ENCODE measurements at regions not wholly inside any gene's neighbourhood (a gene's known extent, or its start where the extent isn't known, plus 50 kb on each side); places are given as distances from the start of the nearest gene placed in this dataset.
"Not testable (repeated sequence)": the region's sequence is repeated elsewhere in the genome, so short reads cannot be mapped to it uniquely, and the experiment has no call there.

- intact Hi-C loops (cut with micrococcal nuclease); H3K4me1 Mint-ChIP-seq (ENCODE audit: low read depth); H3K27me3 Mint-ChIP-seq; H3K9me3 Mint-ChIP-seq; H3K27ac Mint-ChIP-seq; POLR2A ChIA-PET; H3K36me3 Mint-ChIP-seq; DNase-seq: not testable (repeated sequence)
- peak overlapping the region; percentile 45 for H3K4me3 Mint-ChIP-seq
- CTCF ChIA-PET = interaction anchor here (0.9 kb wide), 1 partner anchor 8 kb away, joined by 4 read pairs; no protein-coding TSS in a partner anchor
Observed at GRCh38 chr13:50185769-50186763, 170.8 kb downstream of the KCNRG start.

DNA sequence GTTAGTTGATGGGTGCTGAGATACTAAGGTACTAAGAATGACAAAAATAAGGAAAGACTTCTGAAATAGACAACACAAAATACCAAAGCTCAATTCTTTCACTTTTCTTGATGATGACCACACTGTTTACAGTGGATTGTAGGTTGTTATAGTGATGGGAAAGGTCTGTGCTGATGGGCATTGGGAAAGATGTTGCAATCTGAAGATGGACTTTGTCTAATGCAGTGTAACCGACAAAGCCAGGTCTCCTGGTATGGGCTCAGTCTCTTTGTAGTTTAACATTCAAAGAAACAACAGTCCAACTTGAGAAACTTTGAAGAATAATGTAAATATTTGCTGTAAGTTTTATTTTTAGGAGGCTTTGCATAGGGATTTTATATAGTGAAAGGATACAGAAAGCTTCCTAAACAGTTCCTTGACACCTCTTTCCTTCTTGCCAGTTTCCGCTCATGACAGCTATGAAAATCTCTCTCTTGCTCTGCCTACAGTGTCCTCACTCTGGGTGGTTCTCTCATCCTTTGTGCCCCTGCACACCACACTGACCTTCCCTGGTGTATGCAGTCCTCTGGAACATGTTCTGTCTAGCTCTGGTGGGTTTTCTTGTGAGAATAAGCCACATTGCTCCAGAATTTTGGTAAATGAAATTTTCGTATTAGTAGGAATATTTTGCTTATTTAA, 172.2 kb downstream of the KCNRG start:
- CTCF ChIA-PET = interaction anchor here (0.9 kb wide), 1 partner anchor 10 kb away, joined by 4 read pairs; no protein-coding TSS in a partner anchor
- H3K4me1 Mint-ChIP-seq (ENCODE audit: low read depth) = peaks cover 15% of the 10 kb centered on the region
- H3K9me3 Mint-ChIP-seq = no peaks in the 10 kb centered on the region
- H3K27ac Mint-ChIP-seq = no peak overlapping the region
- no peaks in the 10 kb centered on the region for H3K36me3 Mint-ChIP-seq
- H3K4me3 Mint-ChIP-seq = no peak overlapping the region
- peaks cover 4% of the 10 kb centered on the region for H3K27me3 Mint-ChIP-seq
- no peak for DNase-seq
- POLR2A ChIA-PET = no interaction called here
- intact Hi-C loops (cut with micrococcal nuclease) = no loop called here

DNA sequence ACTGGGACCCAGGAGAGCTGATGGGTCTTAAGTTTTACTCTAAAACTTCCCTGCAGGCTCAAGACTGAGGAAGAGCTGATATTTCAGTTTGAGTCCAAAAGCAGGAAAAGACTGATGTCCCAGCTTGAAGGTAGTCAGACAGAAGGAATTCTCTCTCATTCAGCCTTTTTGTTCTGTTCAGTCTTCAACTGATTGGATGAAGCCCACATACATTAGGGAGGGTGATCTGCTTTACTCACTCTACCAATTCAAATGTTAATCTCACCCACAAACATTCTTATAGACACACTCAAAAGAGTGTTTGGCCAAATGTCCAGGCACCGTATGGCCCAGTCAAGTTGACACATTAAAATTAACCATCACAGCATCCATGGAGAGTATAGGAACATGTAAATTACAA, 173.5 kb downstream of the KCNRG start:
- Mint-ChIP-seq H3K9me3 (no peaks in the 10 kb centered on the region), H3K4me3 (no peak overlapping the region), H3K4me1 (ENCODE audit: low read depth) (peaks cover 16% of the 10 kb centered on the region), H3K36me3 (no peaks in the 10 kb centered on the region), H3K27ac (no peak overlapping the region), H3K27me3 (peaks cover 4% of the 10 kb centered on the region)
- ChIA-PET CTCF (interaction anchor here (0.8 to 1.3 kb wide), 3 partner anchors 21 to 612 kb away, joined by 3 to 4 read pairs (median 3); no protein-coding TSS in a partner anchor), POLR2A (no interaction called here)
- intact Hi-C loops (cut with micrococcal nuclease) = no loop called here
- no peak for DNase-seq

DNA sequence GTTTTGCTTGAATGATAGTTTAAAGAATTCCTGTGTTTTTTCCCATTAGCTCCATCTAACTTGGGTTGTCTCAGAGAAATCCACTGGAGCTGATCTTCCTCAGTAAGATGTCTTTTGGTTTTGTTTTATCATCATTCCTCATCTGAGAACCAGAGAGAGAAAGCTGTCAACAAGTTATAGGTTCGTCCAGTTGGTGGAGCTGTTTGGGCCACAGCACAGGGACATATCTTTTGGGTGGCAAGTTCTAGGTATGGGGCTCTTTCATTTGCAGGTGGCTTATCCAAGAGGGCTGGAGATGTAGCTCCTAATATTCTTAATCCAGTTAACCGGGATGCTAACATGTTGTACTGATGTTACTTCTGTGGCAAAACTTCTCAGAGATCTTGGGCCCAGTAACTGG, 174.2 kb downstream of the KCNRG start:
- ChIA-PET CTCF (interaction anchor here (0.8 to 1.3 kb wide), 4 partner anchors 22 to 611 kb away, joined by 3 to 4 read pairs (median 3); no protein-coding TSS in a partner anchor), POLR2A (no interaction called here)
- H3K9me3 Mint-ChIP-seq = no peaks in the 10 kb centered on the region
- H3K4me3 Mint-ChIP-seq = no peak overlapping the region
- no peak overlapping the region for H3K27ac Mint-ChIP-seq
- intact Hi-C loops (cut with micrococcal nuclease) = no loop called here
- peaks cover 4% of the 10 kb centered on the region for H3K27me3 Mint-ChIP-seq
- H3K36me3 Mint-ChIP-seq = no peaks in the 10 kb centered on the region
- H3K4me1 Mint-ChIP-seq (ENCODE audit: low read depth) = peaks cover 16% of the 10 kb centered on the region
- no peak for DNase-seq

DNA sequence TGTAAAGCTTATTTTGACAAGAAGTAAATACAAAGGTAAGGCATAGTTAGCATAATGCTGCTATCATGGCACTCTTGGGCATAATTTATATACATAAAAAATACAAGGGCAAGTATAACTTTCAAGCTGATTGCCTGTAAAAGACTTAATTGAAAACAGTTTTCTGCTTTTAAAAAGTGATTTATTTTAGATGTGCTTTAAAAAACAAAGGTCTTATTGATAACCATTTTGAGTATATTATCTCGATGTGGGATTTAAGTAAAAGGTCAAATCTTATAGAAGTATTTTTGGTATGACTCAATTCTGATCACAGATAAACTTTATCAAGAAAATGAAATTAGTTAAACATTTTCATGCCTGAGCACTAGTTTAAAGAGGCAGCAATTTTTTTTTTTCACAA, 175.8 kb downstream of the KCNRG start:
- POLR2A ChIA-PET = interaction anchor here (0.6 to 0.8 kb wide), 2 partner anchors 56 to 68 kb away, joined by 3 to 4 read pairs; no protein-coding TSS in a partner anchor
- peaks cover 16% of the 10 kb centered on the region for H3K4me1 Mint-ChIP-seq (ENCODE audit: low read depth)
- intact Hi-C loops (cut with micrococcal nuclease) = no loop called here

DNA sequence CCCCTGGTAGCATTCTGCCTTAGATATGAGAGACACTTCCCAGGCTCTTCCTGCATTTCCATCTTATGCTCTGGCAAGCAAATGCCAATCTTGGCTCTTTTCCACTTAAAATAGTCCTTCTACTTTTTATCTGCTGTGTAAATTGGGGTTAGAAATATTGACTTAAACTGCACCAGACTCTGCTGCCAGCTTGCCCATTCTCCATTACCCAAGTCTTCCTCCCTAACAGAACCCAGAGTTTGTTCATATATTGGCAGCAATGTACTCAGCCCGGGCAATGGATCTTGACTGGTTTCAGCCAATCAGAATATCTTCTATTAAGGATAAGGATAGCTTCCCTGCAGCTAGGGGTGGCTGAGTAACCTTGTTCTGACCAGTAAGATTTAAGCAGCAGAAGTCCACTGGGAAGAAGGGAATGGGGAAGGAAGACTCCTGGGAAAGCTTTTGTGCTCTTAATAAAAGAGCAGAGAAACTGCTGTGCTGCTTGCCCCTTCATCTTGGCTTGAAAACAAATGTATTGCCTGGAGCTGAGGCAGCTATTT, 177.1 kb downstream of the KCNRG start:
- ChIA-PET CTCF (interaction anchor here (0.6 to 1.5 kb wide), 3 partner anchors 16 to 719 kb away, joined by 3 to 5 read pairs (median 4); no protein-coding TSS in a partner anchor), POLR2A (no interaction called here)
- Mint-ChIP-seq H3K4me1 (ENCODE audit: low read depth) (peaks cover 16% of the 10 kb centered on the region), H3K36me3 (no peaks in the 10 kb centered on the region), H3K27me3 (peaks cover 5% of the 10 kb centered on the region), H3K9me3 (no peaks in the 10 kb centered on the region), H3K27ac (no peak overlapping the region), H3K4me3 (no peak overlapping the region)
- DNase-seq = no peak
- intact Hi-C loops (cut with micrococcal nuclease) = no loop called here

More for the DNA sequence above, 175.8 kb downstream of the KCNRG start:
- Mint-ChIP-seq H3K4me3 (no peak overlapping the region), H3K27ac (no peak overlapping the region), H3K27me3 (peaks cover 6% of the 10 kb centered on the region), H3K9me3 (no peaks in the 10 kb centered on the region), H3K36me3 (no peaks in the 10 kb centered on the region)
- CTCF ChIA-PET = interaction anchor here (0.9 to 1.5 kb wide), 2 partner anchors 17 to 255 kb away, joined by 4 to 5 read pairs; partner anchors contain the start of gene SPRYD7
- no peak for DNase-seq

GRCh38 chr13:50195045-50195444, 179.8 kb downstream of the KCNRG start:
- ChIA-PET CTCF (no interaction called here), POLR2A (no interaction called here)
- no peak for DNase-seq
- no peak overlapping the region for H3K27ac Mint-ChIP-seq
- intact Hi-C loops (cut with micrococcal nuclease) = no loop called here
- H3K9me3 Mint-ChIP-seq = no peaks in the 10 kb centered on the region
- H3K27me3 Mint-ChIP-seq = peaks cover 5% of the 10 kb centered on the region
- H3K4me3 Mint-ChIP-seq = no peak overlapping the region
- H3K36me3 Mint-ChIP-seq = no peaks in the 10 kb centered on the region
- peaks cover 11% of the 10 kb centered on the region for H3K4me1 Mint-ChIP-seq (ENCODE audit: low read depth)

DNA sequence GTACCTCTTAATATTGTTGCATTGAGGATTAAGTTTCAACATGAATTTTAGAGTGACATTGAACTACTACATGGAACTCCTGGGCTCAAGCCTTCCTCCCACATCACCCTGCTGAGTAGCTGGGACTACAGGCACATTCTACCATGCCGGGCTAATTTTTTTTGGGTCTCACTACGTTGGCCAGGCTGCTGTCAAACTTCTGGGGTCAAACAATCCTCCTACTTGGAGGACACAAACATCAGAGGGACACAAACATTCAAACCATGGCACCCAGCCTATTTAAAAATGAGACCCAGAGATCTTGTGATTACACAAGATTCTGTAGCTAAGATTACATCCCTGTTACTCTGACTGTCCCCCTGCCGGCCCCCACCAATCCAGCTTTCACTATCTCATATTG, 180.9 kb downstream of the KCNRG start:
- no peaks in the 10 kb centered on the region for H3K9me3 Mint-ChIP-seq
- no peak for DNase-seq
- no peak overlapping the region for H3K4me3 Mint-ChIP-seq
- H3K4me1 Mint-ChIP-seq (ENCODE audit: low read depth) = peaks cover 9% of the 10 kb centered on the region
- H3K27me3 Mint-ChIP-seq = peaks cover 5% of the 10 kb centered on the region
- H3K27ac Mint-ChIP-seq = no peak overlapping the region
- POLR2A ChIA-PET = interaction anchor here (0.5 kb wide), 1 partner anchor 44 kb away, joined by 3 read pairs; no protein-coding TSS in a partner anchor
- intact Hi-C loops (cut with micrococcal nuclease) = no loop called here
- CTCF ChIA-PET = no interaction called here
- H3K36me3 Mint-ChIP-seq = no peaks in the 10 kb centered on the region

DNA sequence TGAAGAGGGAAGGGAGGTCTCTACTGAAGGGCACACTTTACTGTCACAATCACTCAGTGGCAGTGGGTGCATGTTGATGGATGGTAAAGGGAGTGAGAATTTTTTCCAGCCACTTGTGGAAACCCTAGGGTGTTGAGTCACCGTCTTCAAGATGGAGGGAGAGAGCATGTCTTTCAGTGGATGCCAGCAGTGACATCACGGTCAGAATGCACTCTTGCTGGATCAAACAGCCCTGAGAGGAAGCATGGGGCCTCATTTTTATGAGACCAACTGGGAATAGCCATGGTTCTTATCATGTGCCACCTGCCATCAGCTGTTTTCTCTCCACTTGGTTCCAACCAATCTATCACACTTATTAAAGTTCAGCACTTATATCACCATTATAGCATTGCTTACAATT, 182.5 kb downstream of the KCNRG start:
- Mint-ChIP-seq H3K36me3 (no peaks in the 10 kb centered on the region), H3K27ac (no peak overlapping the region)
- CTCF ChIA-PET = no interaction called here

DNA sequence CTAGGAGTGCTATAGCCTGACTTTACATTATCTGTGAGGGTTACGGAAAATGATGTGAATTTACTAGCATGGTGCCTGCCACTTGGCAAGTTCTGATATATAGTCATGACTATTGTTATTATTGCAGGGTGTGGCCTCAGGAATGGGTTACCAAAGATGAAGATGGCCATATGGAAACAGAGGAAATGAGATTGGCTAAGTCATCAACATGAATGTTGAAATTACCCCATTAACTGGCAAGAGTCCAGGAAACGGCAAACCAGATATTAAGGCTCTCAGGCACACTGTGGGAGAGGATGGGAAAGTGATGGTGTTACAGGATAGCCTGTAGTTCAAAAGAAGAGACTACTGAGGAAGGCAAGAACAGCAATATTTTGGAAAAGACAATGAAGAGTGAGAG, 183.3 kb downstream of the KCNRG start:
- H3K9me3 Mint-ChIP-seq = no peaks in the 10 kb centered on the region
- DNase-seq = no peak
- H3K27ac Mint-ChIP-seq = no peak overlapping the region
- no peaks in the 10 kb centered on the region for H3K36me3 Mint-ChIP-seq
- no peaks in the 10 kb centered on the region for H3K4me1 Mint-ChIP-seq (ENCODE audit: low read depth)
- peaks cover 9% of the 10 kb centered on the region for H3K27me3 Mint-ChIP-seq
- ChIA-PET CTCF (no interaction called here), POLR2A (no interaction called here)
- intact Hi-C loops (cut with micrococcal nuclease) = no loop called here
- H3K4me3 Mint-ChIP-seq = no peak overlapping the region

More for the DNA sequence above, 182.5 kb downstream of the KCNRG start:
- Mint-ChIP-seq H3K9me3 (no peaks in the 10 kb centered on the region), H3K27me3 (peaks cover 9% of the 10 kb centered on the region), H3K4me3 (no peak overlapping the region), H3K4me1 (ENCODE audit: low read depth) (peaks cover 2% of the 10 kb centered on the region)
- DNase-seq = no peak
- POLR2A ChIA-PET = no interaction called here
- intact Hi-C loops (cut with micrococcal nuclease) = no loop called here

GRCh38 chr13:50200569-50200968, 185.3 kb downstream of the KCNRG start:
- no peaks in the 10 kb centered on the region for H3K9me3 Mint-ChIP-seq
- no peaks in the 10 kb centered on the region for H3K4me1 Mint-ChIP-seq (ENCODE audit: low read depth)
- H3K27me3 Mint-ChIP-seq = peaks cover 7% of the 10 kb centered on the region
- no peak for DNase-seq
- no peak overlapping the region for H3K27ac Mint-ChIP-seq
- CTCF ChIA-PET = interaction anchor here (0.6 kb wide), 1 partner anchor 195 kb away, joined by 3 read pairs; no protein-coding TSS in a partner anchor
- H3K36me3 Mint-ChIP-seq = no peaks in the 10 kb centered on the region
- POLR2A ChIA-PET = no interaction called here
- H3K4me3 Mint-ChIP-seq = no peak overlapping the region
- intact Hi-C loops (cut with micrococcal nuclease) = no loop called here

DNA sequence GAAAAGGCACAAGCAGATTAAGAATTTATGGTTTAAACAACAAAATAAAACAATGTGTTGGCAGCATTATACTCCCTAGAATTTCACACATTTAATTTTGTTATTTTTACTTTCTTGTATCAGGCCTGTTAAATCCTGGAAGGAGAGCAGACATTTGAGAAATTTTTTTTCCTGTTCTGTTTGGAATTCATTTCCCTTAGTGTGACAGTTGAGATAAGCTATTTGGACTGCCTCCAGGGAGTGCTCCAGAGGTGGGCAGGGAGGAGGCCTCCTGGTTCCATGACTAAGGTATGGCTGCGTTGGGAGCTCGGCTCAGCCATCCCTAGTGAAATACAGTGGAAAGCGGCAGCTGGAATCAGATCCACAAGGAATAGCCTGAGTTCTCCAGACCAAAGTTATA, 185.7 kb downstream of the KCNRG start:
- Mint-ChIP-seq H3K36me3 (no peaks in the 10 kb centered on the region), H3K27me3 (peaks cover 7% of the 10 kb centered on the region), H3K27ac (no peak overlapping the region), H3K9me3 (no peaks in the 10 kb centered on the region), H3K4me1 (ENCODE audit: low read depth) (no peaks in the 10 kb centered on the region), H3K4me3 (no peak overlapping the region)
- CTCF ChIA-PET = interaction anchor here (0.6 kb wide), 1 partner anchor 196 kb away, joined by 3 read pairs; no protein-coding TSS in a partner anchor
- intact Hi-C loops (cut with micrococcal nuclease) = no loop called here
- POLR2A ChIA-PET = no interaction called here
- no peak for DNase-seq

Measured in activated CD4-positive, alpha-beta memory T cell treated with anti-CD3 and anti-CD28 coated beads for 36 hours (primary cell).